Mesenchymal stem cell (in vitro differentiated cells and primary cell): ENCODE measurements at regions not wholly inside any gene's neighbourhood (a gene's known extent, or its start where the extent isn't known, plus 50 kb on each side); places are given as distances from the start of the nearest gene placed in this dataset.

Experiments
- DNase-seq: peaks from one replicate; pipeline ENCODE4 v3.0.0-alpha.2; 2013
- H2AFZ ChIP-seq: one replicate; pipeline ENCODE4 v1.6.1; 2013; ENCODE audit warnings: low read depth, mild to moderate bottlenecking, control low read depth, inconsistent platforms, low read length, moderate library complexity
- H2AK5ac ChIP-seq: 2 replicates; pipeline ENCODE4 v1.6.1; 2013; ENCODE audit warnings: low read length, moderate library complexity, mild to moderate bottlenecking, inconsistent platforms; ENCODE audit not compliant: severe bottlenecking
- H2BK120ac ChIP-seq: one replicate; pipeline ENCODE4 v1.6.1; 2013; ENCODE audit warnings: low read depth, mild to moderate bottlenecking, inconsistent platforms, low read length, moderate library complexity
- H2BK12ac ChIP-seq, 2 experiments: one replicate each; pipeline ENCODE4 v1.6.1; 2013; ENCODE audit warnings: inconsistent platforms in 2 of 2, low read length in 2 of 2, mild to moderate bottlenecking in 2 of 2, moderate library complexity in 2 of 2, control low read depth in 1 of 2
- H2BK15ac ChIP-seq: one replicate; pipeline ENCODE4 v1.6.1; 2013; ENCODE audit warnings: mild to moderate bottlenecking, low read depth, inconsistent platforms; ENCODE audit not compliant: poor library complexity, severe bottlenecking
- H2BK5ac ChIP-seq: 2 replicates; pipeline ENCODE4 v1.6.1; 2013; ENCODE audit warnings: low read depth, mild to moderate bottlenecking, low read length, control low read depth, inconsistent platforms; ENCODE audit not compliant: poor library complexity, severe bottlenecking
- H3K14ac ChIP-seq, 2 experiments: one replicate each; pipeline ENCODE4 v1.6.1; 2013; ENCODE audit warnings: inconsistent platforms in 2 of 2, low read length in 2 of 2, control low read depth in 1 of 2, mild to moderate bottlenecking in 1 of 2, moderate library complexity in 1 of 2
- H3K18ac ChIP-seq, 2 experiments: one replicate each; pipeline ENCODE4 v1.6.1; 2013; ENCODE audit warnings: inconsistent platforms in 2 of 2, low read length in 2 of 2, control low read depth in 1 of 2, low read depth in 1 of 2, mild to moderate bottlenecking in 1 of 2
- H3K23ac ChIP-seq, 2 experiments: one replicate each; pipeline ENCODE4 v1.6.1; 2013; ENCODE audit warnings: inconsistent platforms in 2 of 2, low read length in 2 of 2, mild to moderate bottlenecking in 2 of 2, moderate library complexity in 2 of 2, control low read depth in 1 of 2
- H3K27ac ChIP-seq: 2 replicates; pipeline ENCODE4 v1.5.1; 2013; ENCODE audit warnings: mild to moderate bottlenecking, moderate library complexity, low read length, control low read depth, inconsistent platforms; ENCODE audit not compliant: poor library complexity, severe bottlenecking
- H3K27me3 ChIP-seq, 2 experiments: 2 replicates each; pipeline versions ENCODE4 v1.6.1 to v1.7.0; 2013; ENCODE audit warnings: low read length in 2 of 2, mild to moderate bottlenecking in 2 of 2, moderate library complexity in 2 of 2, control low read depth in 1 of 2, inconsistent platforms in 1 of 2; ENCODE audit not compliant: control insufficient read depth in 1 of 2, insufficient read depth in 1 of 2
- H3K36me3 ChIP-seq, 2 experiments: 2 replicates each; pipeline versions ENCODE4 v1.6.1 to v1.7.0; 2013; ENCODE audit warnings: low read length in 2 of 2, control low read depth in 1 of 2, inconsistent platforms in 1 of 2, low read depth in 1 of 2, mild to moderate bottlenecking in 1 of 2; ENCODE audit not compliant: insufficient read depth in 2 of 2, control insufficient read depth in 1 of 2
- H3K4ac ChIP-seq, 2 experiments: one replicate each; pipeline ENCODE4 v1.6.1; 2013; ENCODE audit warnings: inconsistent platforms in 2 of 2, low read length in 2 of 2, mild to moderate bottlenecking in 2 of 2, moderate library complexity in 2 of 2, control low read depth in 1 of 2, low read depth in 1 of 2
- H3K4me1 ChIP-seq: 2 replicates; pipeline ENCODE4 v1.6.1; 2013; ENCODE audit warnings: low read depth, low read length, control low read depth; ENCODE audit not compliant: control insufficient read depth, insufficient read depth
- H3K4me2 ChIP-seq: 2 replicates; pipeline ENCODE4 v1.6.1; 2013; ENCODE audit warnings: low read length, mild to moderate bottlenecking, inconsistent platforms; ENCODE audit not compliant: poor library complexity, severe bottlenecking
- H3K4me3 ChIP-seq, 2 experiments: 2 replicates each; pipeline versions ENCODE4 v1.5.1 to v1.7.0; 2013; ENCODE audit warnings: low read length in 2 of 2, mild to moderate bottlenecking in 2 of 2, control low read depth in 1 of 2, low read depth in 1 of 2; ENCODE audit not compliant: insufficient read depth in 1 of 2
- H3K79me1 ChIP-seq: replicated peaks from 2 replicates; pipeline ENCODE4 v1.6.1; 2013; ENCODE audit warnings: mild to moderate bottlenecking, control low read depth, low read length, inconsistent platforms; ENCODE audit not compliant: poor library complexity, severe bottlenecking
- H3K9ac ChIP-seq: 2 replicates; pipeline ENCODE4 v1.7.0; 2013; ENCODE audit warnings: mild to moderate bottlenecking, low read length, moderate library complexity
- H3K9me3 ChIP-seq: 2 replicates; pipeline ENCODE4 v1.7.0; 2013; ENCODE audit warnings: mild to moderate bottlenecking, low read length; ENCODE audit not compliant: control insufficient read depth
- H4K8ac ChIP-seq: one replicate; pipeline ENCODE4 v1.6.1; 2013; ENCODE audit warnings: inconsistent platforms, mild to moderate bottlenecking, low read length, moderate library complexity
- H4K91ac ChIP-seq: one replicate; pipeline ENCODE4 v1.6.1; 2013; ENCODE audit warnings: mild to moderate bottlenecking, low read length, inconsistent platforms
- WGBS: methylation state at CpG from one replicate; pipeline ENCODE4 v1.1.7; 2013; ENCODE audit warnings: mixed read lengths; 5-methylcytosine and 5-hydroxymethylcytosine counted together

DNA sequence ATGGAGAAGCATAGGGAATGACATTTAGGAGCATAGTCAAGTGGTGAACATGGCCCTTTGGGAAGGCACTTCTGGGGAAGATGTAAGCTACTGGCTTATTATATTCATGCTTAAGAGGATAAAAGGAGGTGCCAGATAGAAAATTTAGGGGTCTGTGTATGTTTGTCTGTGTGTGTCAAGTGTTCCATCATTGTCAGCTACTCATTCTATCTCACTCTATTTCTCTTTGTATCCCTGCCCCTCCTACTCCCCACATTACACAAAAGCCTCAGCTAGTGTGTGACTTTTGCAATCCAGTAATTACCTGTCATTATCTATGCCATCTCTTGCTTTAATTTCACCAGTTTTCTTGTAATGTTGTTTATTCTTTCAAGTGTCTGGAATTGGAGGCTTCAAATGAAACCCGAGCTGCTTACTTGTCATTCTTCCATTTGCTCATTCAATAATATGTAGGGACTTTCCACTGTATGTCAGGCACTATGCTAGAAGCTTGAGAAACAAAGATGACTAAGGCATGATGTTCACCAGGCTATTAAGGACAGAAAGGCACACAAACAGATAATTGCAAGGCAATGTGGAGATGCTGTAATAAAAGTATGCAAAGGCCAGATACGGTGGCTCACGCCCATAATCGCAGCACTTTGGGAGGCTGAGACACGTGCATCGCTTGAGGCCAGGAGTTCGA, 229.8 kb upstream of the TEX13C start:
- H3K4me2 ChIP-seq = no peak overlapping the region
- no peak overlapping the region for H4K91ac ChIP-seq
- no peak overlapping the region for H3K9ac ChIP-seq
- H3K27me3 ChIP-seq = no peaks in the 10 kb centered on the region
- H3K14ac ChIP-seq = no peak overlapping the region
- H3K9me3 ChIP-seq = no peaks in the 10 kb centered on the region
- no peak overlapping the region for H3K27ac ChIP-seq
- no peak overlapping the region for H3K4me3 ChIP-seq
- H3K18ac ChIP-seq = no peak overlapping the region
- no peak overlapping the region for H4K8ac ChIP-seq
- H2BK12ac ChIP-seq = no peak overlapping the region
- DNase-seq = no peak
- H3K4me1 ChIP-seq = no peaks in the 10 kb centered on the region
- no peaks in the 10 kb centered on the region for H3K36me3 ChIP-seq
- no peak overlapping the region for H2BK5ac ChIP-seq
- no peak overlapping the region for H2AFZ ChIP-seq
- H2BK15ac ChIP-seq = no peak overlapping the region
- 100% methylated on average over 1 of the region's 7 CpGs for WGBS
- H3K79me1 ChIP-seq = no peaks in the 10 kb centered on the region
- no peak overlapping the region for H3K23ac ChIP-seq
- no peak overlapping the region for H2BK120ac ChIP-seq
- no peak overlapping the region for H3K4ac ChIP-seq
- H2AK5ac ChIP-seq = no peak overlapping the region

DNA sequence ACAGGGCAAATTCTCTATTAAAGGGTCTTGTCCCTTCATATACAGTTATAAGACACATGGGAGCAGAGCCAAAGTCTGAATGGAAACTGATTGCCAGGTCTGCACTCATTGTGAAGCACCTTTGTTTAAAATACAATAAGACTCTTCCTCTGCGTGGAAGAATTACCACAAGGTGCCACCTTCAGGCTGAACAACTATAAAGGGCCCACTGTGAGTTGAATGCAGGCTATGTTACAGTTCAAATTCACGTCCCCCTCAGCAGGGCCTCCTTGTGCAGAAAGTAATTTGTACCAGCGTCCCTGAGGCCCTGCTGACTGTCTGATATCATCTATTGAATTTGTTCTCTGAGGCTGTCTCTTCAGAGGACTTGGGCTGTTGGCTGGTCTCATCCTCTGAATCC, 225.8 kb upstream of the TEX13C start:
- Histone ChIP-seq H3K36me3 (no peaks in the 10 kb centered on the region), H3K9ac (no peak overlapping the region), H3K27me3 (no peaks in the 10 kb centered on the region), H2BK12ac (no peak overlapping the region), H3K4ac (no peak overlapping the region), H2BK15ac (no peak overlapping the region), H3K4me1 (no peaks in the 10 kb centered on the region), H3K23ac (no peak overlapping the region), H2BK5ac (no peak overlapping the region), H2AK5ac (no peak overlapping the region), H3K4me2 (no peak overlapping the region), H3K14ac (no peak overlapping the region), H3K4me3 (no peak overlapping the region), H4K91ac (no peak overlapping the region), H4K8ac (no peak overlapping the region), H2BK120ac (no peak overlapping the region), H3K27ac (no peak overlapping the region), H2AFZ (no peak overlapping the region), H3K18ac (no peak overlapping the region), H3K79me1 (no peaks in the 10 kb centered on the region), H3K9me3 (no peaks in the 10 kb centered on the region)
- WGBS = 43% methylated on average over 1 of the region's 3 CpGs
- no peak for DNase-seq

DNA sequence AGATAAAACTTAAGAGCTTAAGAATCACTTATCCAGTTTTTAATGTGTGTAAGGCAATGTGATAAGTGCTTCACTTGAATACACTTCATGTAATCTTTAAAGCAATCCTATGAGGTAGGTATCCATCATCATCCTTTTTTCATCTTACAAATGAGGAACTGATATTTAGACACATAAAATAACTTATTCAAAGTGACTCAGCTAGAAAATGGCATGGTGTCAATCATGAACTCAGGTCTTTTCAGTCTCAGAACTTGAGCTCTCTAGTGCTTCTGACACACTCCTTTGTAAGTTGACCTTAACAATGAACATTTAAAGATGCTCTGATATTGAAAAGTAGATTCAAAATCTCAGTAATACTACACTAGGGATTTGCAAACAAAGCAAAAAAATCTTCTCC, 224.8 kb upstream of the TEX13C start:
- H3K4me3 ChIP-seq = no peak overlapping the region
- no peak for DNase-seq
- H2BK120ac ChIP-seq = no peak overlapping the region
- H2BK5ac ChIP-seq = no peak overlapping the region
- H3K23ac ChIP-seq = no peak overlapping the region
- no peak overlapping the region for H3K9ac ChIP-seq
- no peak overlapping the region for H3K27ac ChIP-seq
- no peaks in the 10 kb centered on the region for H3K27me3 ChIP-seq
- no peak overlapping the region for H2AFZ ChIP-seq
- no peak overlapping the region for H3K4ac ChIP-seq
- H3K18ac ChIP-seq = no peak overlapping the region
- H2AK5ac ChIP-seq = no peak overlapping the region
- H3K4me2 ChIP-seq = no peak overlapping the region
- H3K4me1 ChIP-seq = no peaks in the 10 kb centered on the region
- no peak overlapping the region for H2BK15ac ChIP-seq
- H4K8ac ChIP-seq = no peak overlapping the region
- H3K9me3 ChIP-seq = no peaks in the 10 kb centered on the region
- H3K79me1 ChIP-seq = no peaks in the 10 kb centered on the region
- no peak overlapping the region for H4K91ac ChIP-seq
- no peak overlapping the region for H2BK12ac ChIP-seq
- H3K36me3 ChIP-seq = no peaks in the 10 kb centered on the region
- no peak overlapping the region for H3K14ac ChIP-seq

GRCh38 chrX:125096469-125096868, 223.2 kb upstream of the TEX13C start:
- Histone ChIP-seq H3K23ac (no peak overlapping the region), H2BK5ac (no peak overlapping the region), H3K9me3 (no peaks in the 10 kb centered on the region), H2AK5ac (no peak overlapping the region), H3K27me3 (no peaks in the 10 kb centered on the region), H3K18ac (no peak overlapping the region), H3K4ac (no peak overlapping the region), H2AFZ (no peak overlapping the region), H3K36me3 (no peaks in the 10 kb centered on the region), H3K4me2 (no peak overlapping the region), H2BK12ac (no peak overlapping the region), H3K9ac (no peak overlapping the region), H2BK15ac (no peak overlapping the region), H2BK120ac (no peak overlapping the region), H3K14ac (no peak overlapping the region), H3K27ac (no peak overlapping the region), H3K4me3 (no peak overlapping the region), H3K4me1 (no peaks in the 10 kb centered on the region), H3K79me1 (no peaks in the 10 kb centered on the region), H4K91ac (no peak overlapping the region), H4K8ac (no peak overlapping the region)
- WGBS = no CpG with 5 or more reads among the region's 2 CpGs
- DNase-seq = no peak
